Upper lobe of left lung (tissue), 4 donors: ENCODE measurements at regions not wholly inside any gene's neighbourhood (a gene's known extent, or its start where the extent isn't known, plus 50 kb on each side); places are given as distances from the start of the nearest gene placed in this dataset.

Experiments
- CTCF ChIP-seq, 6 experiments: fragments of 450-650 bp in 4 of 6; fragments of 200-600 bp in 2 of 6; sonication (generic) in 2 of 6; IDR thresholded peaks; one replicate each; pipeline ENCODE4 v1.5.1; 2016 to 2019; ENCODE audit warnings: antibody characterized with exemption in 6 of 6
- EP300 ChIP-seq, 4 donors: sonication (generic); formaldehyde crosslinking; IDR thresholded peaks; one replicate each; pipeline ENCODE4 v1.5.1; 2017; ENCODE audit warnings: antibody characterized with exemption in 4 of 4, control low read depth in 2 of 4
- POLR2A ChIP-seq, 4 donors: fragments of 450-650 bp; IDR thresholded peaks; one replicate each; pipeline ENCODE4 v1.5.1; 2016 to 2017; ENCODE audit warnings: antibody characterized with exemption in 4 of 4, mild to moderate bottlenecking in 2 of 4
- POLR2AphosphoS5 ChIP-seq, 2 donors: sonication (generic); formaldehyde crosslinking; IDR thresholded peaks; one replicate each; pipeline ENCODE4 v1.5.1; 2017; ENCODE audit warnings: antibody characterized with exemption in 2 of 2

DNA sequence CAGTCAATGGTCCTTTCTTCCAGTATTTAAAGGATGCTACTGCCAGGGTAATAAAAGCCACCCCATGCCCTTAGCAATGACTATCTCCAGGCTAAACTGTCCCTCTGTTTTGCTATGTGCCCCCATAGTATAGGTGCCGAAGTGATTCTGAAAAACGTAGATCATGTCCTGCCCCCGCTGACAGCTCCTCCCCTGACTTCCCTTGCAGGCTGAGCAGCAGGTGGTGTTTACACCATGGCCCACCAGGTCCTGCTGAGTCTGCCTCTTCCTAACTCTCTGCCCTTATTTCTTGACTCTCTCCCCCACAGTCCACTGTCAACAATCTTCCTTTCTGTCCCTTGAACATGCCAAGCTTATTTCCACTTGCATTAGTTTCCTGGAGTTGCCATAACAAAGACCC lies 352.5 kb upstream of the TSHZ2 start:
- TF ChIP-seq CTCF (IDR thresholded peaks at IDR 0.05) (no peak), POLR2A (IDR thresholded peaks at IDR 0.05) (no peak), POLR2AphosphoS5 (IDR thresholded peaks at IDR 0.05) (no peak), EP300 (IDR thresholded peaks at IDR 0.05) (no peak)
